ENCODE measurements at regions not wholly inside any gene's neighbourhood (a gene's known extent, or its start where the extent isn't known, plus 50 kb on each side); places are given as distances from the start of the nearest gene placed in this dataset.

- peak; percentile 31 for DNase-seq
Measured at GRCh38 chr22:27124351-27124966, 467.1 kb downstream of the MIAT start.

DNA sequence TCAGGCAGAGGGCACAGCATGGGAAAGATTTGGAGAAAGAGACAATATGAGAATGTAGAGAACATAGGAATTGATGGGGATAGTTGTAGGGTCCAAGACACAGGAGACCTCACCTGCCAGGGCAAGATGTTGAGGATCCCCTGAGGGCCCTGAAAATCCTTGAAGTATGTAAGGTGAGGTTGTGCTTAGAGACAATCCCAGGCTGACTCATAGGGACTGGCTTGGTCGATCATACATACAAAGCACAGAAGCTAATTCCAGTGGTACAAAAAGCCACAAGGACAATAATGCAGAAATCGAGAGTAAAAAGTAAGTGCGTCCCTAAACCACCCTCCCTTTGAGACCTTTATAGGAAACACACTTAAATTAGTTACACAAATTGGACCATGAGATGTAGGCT lies 468.2 kb downstream of the MIAT start:
- no peak for DNase-seq

DNA sequence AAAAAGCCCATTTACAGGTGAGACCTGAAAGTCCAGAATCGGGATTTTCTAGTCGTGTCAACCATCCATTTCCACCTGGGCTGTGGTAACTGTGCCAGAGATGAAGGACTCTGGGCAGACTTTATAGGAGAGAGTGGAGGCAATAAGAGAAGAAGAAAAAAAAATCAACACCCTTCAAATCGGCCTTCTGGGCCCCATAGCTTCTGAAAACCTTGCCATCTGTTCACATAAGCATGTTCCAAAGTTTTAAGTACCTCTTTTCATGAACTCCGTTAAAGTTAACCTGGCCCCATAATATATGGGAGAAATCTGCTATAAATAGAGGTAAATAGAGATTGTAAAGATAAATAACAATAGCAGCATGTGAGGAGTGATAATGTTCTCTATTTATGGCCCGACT lies 470.5 kb downstream of the MIAT start:
- DNase-seq: no peak

- DNase-seq: peak; percentile 22
Measured at GRCh38 chr22:27128461-27129085, 471.2 kb downstream of the MIAT start.

- no peak for DNase-seq
Measured at GRCh38 chr22:27129266-27129665, 471.9 kb downstream of the MIAT start.

DNA sequence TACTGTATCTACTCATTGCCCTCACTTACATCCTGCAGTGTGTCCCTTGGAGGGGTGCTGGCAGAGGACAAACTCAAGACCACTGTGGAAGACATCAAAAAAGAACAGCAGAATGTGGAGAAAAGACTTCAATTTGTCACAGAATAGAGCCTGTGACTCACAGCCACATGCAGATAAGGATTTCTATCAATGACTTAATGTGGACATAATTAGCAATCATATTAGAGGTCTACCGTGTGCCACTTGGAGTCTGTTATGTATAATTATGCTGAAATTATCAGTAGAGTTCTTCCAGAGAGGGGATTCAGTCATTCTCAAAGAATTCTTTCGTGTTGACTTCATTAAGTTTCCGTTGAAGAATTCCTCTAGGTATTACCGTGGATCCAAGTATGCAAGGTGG lies 473.5 kb downstream of the MIAT start:
- no peak for DNase-seq

DNA sequence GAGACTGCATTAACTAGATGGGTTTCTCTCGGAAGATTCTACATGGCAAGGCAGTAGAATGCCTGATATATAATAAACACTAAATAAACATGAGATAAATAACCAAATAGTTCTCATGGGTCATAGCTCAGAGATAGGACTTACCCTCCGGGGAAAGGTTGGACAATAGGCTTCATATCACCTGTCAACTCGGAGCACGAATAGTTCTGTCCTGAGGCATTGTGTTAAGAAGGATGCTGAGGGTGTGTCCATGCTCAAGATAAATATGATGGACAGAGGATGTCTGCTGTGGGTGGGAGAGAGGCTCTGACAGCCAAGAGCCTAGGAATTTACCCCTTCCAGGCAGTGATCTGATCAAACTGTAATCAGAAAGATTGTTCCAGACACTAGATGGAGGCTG lies 474.0 kb downstream of the MIAT start:
- no peak for DNase-seq

DNA sequence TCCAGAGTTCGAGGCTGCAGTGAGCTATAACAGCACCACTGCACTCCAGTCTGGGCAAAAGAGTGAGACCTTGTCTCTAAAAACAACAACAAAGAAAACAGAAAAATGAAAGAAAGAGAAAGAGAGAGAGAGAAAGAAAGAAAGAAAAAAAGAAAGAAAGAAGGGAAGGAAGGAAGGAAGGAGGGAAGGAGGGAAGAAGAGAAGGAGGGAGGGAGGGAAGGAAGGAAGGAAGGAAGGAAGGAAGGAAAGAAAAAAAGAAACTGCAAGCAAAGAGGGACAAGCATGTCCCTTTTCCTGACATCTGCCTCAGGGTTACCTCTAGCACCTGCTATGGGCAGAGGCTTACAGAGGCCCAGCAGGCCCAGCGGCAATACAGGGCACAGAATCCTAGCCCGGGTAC lies 475.0 kb downstream of the MIAT start:
- no peak for DNase-seq

- no peak for DNase-seq
Measured at GRCh38 chr22:27133019-27133431, 475.6 kb downstream of the MIAT start.

- DNase-seq: no peak
Measured at GRCh38 chr22:27133681-27134314, 476.4 kb downstream of the MIAT start.

GRCh38 chr22:27134315-27134701 lies 476.9 kb downstream of the MIAT start:
- no peak for DNase-seq

DNA sequence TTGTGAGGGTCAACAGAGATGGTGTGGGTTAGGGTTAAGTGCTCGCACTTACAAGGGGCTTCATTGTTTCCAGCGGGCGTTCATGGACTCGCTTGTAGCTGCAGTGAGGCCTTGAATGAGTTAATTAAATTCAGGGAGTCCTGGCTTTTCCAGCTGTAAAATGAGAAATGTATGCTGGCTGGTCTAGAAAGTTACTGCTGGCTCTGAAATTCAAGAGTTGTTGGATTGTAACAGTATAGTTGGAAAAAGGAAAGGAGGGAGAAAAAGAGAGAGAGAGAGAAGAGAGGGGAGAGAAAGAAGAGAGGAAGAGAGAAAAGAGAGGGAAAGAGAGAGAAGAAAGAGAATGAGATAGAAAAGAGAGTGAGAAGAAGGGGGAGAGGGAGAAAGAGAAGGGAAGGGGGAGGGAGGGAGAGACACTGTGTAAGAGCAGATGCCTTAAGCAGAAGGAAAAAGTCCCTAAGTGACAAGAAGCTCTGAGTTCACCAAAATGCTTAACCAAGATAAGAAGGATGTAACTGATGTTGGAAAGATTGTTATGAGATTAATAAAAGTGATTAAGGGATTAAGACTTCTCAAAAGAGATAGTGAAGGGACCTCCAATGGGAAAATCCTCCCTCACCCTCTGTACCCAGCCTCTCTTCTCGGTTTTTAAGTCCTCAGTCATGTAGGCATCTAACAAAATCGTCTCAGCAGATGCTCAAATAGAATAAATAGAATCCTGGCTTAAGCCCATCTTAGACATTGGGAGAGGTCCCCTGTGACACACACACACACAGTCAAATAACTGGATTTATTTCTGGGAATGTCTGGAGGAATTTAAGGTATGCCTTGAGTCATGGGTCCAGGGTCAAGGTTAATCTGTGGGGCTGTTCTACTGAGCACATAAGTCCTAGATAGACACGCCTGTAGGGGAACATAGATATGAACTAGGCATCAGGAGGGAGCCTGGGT lies 477.9 kb downstream of the MIAT start:
- no peak for DNase-seq

DNA sequence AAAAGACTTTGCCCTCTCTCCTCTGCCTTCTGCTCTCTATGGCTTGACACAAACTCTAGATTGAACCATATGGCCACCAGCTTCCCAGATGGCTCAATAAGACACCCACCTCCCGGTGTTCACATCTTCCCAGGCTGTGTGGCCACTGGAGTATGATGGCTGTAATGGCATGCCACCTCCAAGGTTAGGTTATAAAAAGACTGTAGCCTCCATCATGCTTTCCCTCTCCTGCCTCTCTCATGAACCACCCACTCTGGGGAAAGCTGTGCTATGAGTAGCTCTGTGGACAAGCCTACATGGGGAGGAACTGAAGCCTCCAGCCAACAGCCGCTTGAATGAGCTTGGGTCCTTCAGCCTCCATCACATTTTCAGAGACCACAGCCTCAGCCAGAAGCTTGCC lies 479.2 kb downstream of the MIAT start:
- no peak for DNase-seq

GRCh38 chr22:27137871-27138337 lies 480.5 kb downstream of the MIAT start:
- DNase-seq: no peak

DNA sequence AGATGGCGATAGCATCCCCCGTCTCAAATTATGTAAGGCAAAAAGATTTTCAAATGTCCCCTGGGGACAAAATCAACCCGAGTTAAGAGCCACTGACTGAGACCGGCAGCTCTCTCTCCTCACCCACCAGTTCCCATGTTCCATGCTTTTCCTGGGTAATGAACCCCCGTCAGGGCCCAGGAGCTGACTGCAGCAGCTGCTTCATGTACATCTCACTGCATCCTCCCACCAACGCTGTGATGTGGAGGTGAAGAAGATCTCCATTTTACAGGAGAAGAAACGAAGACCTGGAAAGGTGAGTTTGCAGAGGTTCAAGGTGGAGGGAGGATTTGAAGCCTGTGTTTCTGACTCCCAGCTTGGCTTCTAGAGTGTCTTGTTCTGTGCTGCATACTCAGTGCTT lies 481.1 kb downstream of the MIAT start:
- no peak for DNase-seq

- DNase-seq: no peak
Measured at GRCh38 chr22:27139935-27140511, 482.6 kb downstream of the MIAT start.

- DNase-seq: no peak
Measured at GRCh38 chr22:27142286-27142685, 484.9 kb downstream of the MIAT start.

- no peak for DNase-seq
Measured at GRCh38 chr22:27144321-27144720, 486.9 kb downstream of the MIAT start.

DNA sequence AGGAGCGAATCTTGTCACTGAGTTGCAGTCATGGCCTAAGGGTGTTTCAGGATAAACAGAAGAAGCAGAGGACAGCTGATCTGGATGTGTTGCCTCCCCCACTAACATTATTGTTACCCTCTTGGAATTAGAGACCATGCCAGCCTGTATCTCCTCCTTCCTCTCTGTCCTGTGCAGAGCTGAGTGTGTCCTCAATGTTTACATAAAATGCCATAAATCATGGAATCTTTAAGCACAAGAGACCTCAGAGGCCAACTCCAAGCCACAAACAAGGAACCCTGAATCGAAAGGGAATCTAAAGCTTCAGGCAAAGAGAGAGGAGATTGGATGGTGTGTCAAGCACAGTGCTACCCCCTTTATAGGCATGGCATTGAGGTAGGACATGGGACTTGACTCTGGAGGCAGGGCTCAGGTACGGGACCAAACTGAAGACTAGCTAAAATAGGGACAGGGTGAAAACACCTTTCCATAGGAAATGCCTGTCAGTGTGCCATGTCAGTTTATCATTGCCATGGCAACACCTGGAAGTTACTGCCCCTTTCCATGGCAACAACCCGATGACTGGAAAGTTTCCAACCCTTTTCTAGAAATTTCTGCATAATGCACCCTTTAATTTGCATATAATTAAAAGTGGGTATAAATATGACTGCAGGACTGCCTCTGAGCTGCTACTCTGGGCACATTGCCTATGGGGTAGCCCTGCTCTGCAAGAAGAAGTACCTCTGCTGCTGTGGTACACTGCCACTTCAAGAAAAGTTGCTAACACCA lies 489.7 kb downstream of the MIAT start:
- DNase-seq: no peak

DNA sequence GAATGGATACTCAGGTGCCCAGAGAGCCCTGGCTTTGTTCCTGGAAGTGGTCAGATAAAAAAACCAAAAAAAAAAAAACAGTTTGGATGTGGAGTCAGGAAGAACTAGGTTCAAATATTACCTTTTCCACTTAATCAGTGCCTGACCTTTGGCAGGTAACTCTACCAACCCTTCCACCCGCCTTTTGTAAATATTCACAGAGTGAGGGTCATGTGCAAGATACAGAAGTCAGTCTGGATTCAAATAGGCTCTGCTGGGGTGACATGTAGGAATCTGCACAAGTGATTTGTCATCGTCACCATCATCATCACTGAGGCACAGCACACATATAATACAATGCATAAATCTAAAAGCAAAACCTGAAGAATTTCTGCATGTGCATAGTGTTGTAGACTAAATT lies 490.7 kb downstream of the MIAT start:
- no peak for DNase-seq

- no peak for DNase-seq
Measured at GRCh38 chr22:27148886-27149470, 491.6 kb downstream of the MIAT start.

Measured in occipital lobe (tissue), 1 donor.